CD14-positive monocyte (primary cell): ENCODE measurements at regions not wholly inside any gene's neighbourhood (a gene's known extent, or its start where the extent isn't known, plus 50 kb on each side); places are given as distances from the start of the nearest gene placed in this dataset.

Experiments
- DNase-seq, 3 donors: peaks; one replicate each; pipeline ENCODE4 v3.0.0-alpha.2; 2011 to 2022
- H2AFZ ChIP-seq: 2 replicates; pipeline ENCODE4 v1.6.0; 2012; ENCODE audit warnings: mild to moderate bottlenecking, low read depth, low read length, inconsistent platforms; ENCODE audit not compliant: insufficient read depth, poor library complexity, severe bottlenecking
- H3K27ac ChIP-seq, 2 donors: 1 replicate in 1 of 2; 2 replicates in 1 of 2; pipeline ENCODE4 v1.5.1; 2012 to 2013; ENCODE audit warnings: low read length in 2 of 2, control low read depth in 1 of 2, inconsistent platforms in 1 of 2, low read depth in 1 of 2, mild to moderate bottlenecking in 1 of 2
- H3K27me3 ChIP-seq, 2 donors: one replicate each; pipeline versions ENCODE4 v1.6.0 to v1.6.1; 2011 to 2013; ENCODE audit warnings: low read length in 2 of 2; ENCODE audit not compliant: control insufficient read depth in 2 of 2, insufficient read depth in 2 of 2
- H3K36me3 ChIP-seq, 2 donors: replicated peaks in 1 of 2; 1 replicate in 1 of 2; 2 replicates in 1 of 2; pipeline versions ENCODE4 v1.5.1 to v1.6.1; 2012 to 2013; ENCODE audit warnings: low read length in 2 of 2, control low read depth in 1 of 2, inconsistent platforms in 1 of 2, mild to moderate bottlenecking in 1 of 2; ENCODE audit not compliant: insufficient read depth in 2 of 2, control insufficient read depth in 1 of 2
- H3K4me1 ChIP-seq, 2 donors: 1 replicate in 1 of 2; 2 replicates in 1 of 2; pipeline versions ENCODE4 v1.5.1 to v1.6.1; 2012 to 2013; ENCODE audit warnings: low read length in 2 of 2, control low read depth in 1 of 2, inconsistent platforms in 1 of 2, mild to moderate bottlenecking in 1 of 2, moderate library complexity in 1 of 2; ENCODE audit not compliant: insufficient read depth in 2 of 2, control insufficient read depth in 1 of 2
- H3K4me2 ChIP-seq: replicated peaks from 2 replicates; pipeline ENCODE3; 2012; ENCODE audit warnings: low read length, moderate library complexity, mild to moderate bottlenecking; ENCODE audit not compliant: poor library complexity, severe bottlenecking; ENCODE audit errors: extremely low read depth
- H3K4me3 ChIP-seq, 3 experiments: fragments of 200-600 bp in 1 of 3; sonication (generic) in 1 of 3; replicated peaks in 1 of 3; 1 replicate in 2 of 3; 2 replicates in 1 of 3; pipeline ENCODE4 v1.5.1; 2011 to 2013; ENCODE audit warnings: low read length in 3 of 3, mild to moderate bottlenecking in 3 of 3, control low read depth in 2 of 3, low read depth in 2 of 3, inconsistent platforms in 1 of 3, moderate library complexity in 1 of 3
- H3K79me2 ChIP-seq: 2 replicates; pipeline ENCODE4 v1.6.0; 2012; ENCODE audit warnings: mild to moderate bottlenecking, control low read depth, inconsistent platforms, low read length, moderate library complexity; ENCODE audit not compliant: insufficient read depth
- H3K9ac ChIP-seq: 2 replicates; pipeline ENCODE4 v1.6.0; 2017; ENCODE audit warnings: low read length, mild to moderate bottlenecking; ENCODE audit not compliant: insufficient read depth, poor library complexity, severe bottlenecking
- H3K9me3 ChIP-seq, 2 donors: replicated peaks in 1 of 2; 1 replicate in 1 of 2; 2 replicates in 1 of 2; pipeline versions ENCODE4 v1.5.1 to v1.6.1; 2012 to 2013; ENCODE audit warnings: low read length in 2 of 2, control low read depth in 1 of 2; ENCODE audit not compliant: control insufficient read depth in 1 of 2, insufficient read depth in 1 of 2
- H4K20me1 ChIP-seq: 2 replicates; pipeline ENCODE4 v1.6.0; 2012; ENCODE audit warnings: mild to moderate bottlenecking, low read length, control low read depth, moderate library complexity; ENCODE audit not compliant: insufficient read depth
- H3K27ac Mint-ChIP-seq, 7 donors: one replicate each; pipeline ENCODE4 v1.8.0; 2020; ENCODE audit warnings: mild to moderate bottlenecking in 7 of 7, mixed read lengths in 7 of 7, moderate library complexity in 6 of 7, inconsistent platforms in 2 of 7
- H3K27me3 Mint-ChIP-seq, 3 donors: one replicate each; pipeline ENCODE4 v1.8.0; 2021 to 2022; ENCODE audit warnings: low read depth in 3 of 3, mild to moderate bottlenecking in 3 of 3, mixed read lengths in 3 of 3, moderate library complexity in 3 of 3, inconsistent platforms in 1 of 3
- H3K36me3 Mint-ChIP-seq, 2 donors: one replicate each; pipeline ENCODE4 v1.8.0; 2020; ENCODE audit warnings: mixed read lengths in 2 of 2, inconsistent platforms in 1 of 2, mild to moderate bottlenecking in 1 of 2
- H3K4me1 Mint-ChIP-seq: one replicate; pipeline ENCODE4 v1.8.0; 2020; ENCODE audit warnings: mild to moderate bottlenecking, mixed read lengths
- H3K4me3 Mint-ChIP-seq, 2 donors: one replicate each; pipeline ENCODE4 v1.8.0; 2020; ENCODE audit warnings: mild to moderate bottlenecking in 2 of 2, mixed read lengths in 2 of 2, moderate library complexity in 1 of 2
- H3K9me3 Mint-ChIP-seq, 7 donors: one replicate each; pipeline ENCODE4 v1.8.0; 2020 to 2022; ENCODE audit warnings: mixed read lengths in 7 of 7, mild to moderate bottlenecking in 6 of 7, moderate library complexity in 6 of 7, inconsistent platforms in 2 of 7
- WGBS: methylation state at CpG from one replicate; pipeline ENCODE4 v1.1.5; 2013; ENCODE audit warnings: missing lambda C conversion rate; ENCODE audit not compliant: insufficient coverage; 5-methylcytosine and 5-hydroxymethylcytosine counted together
- intact Hi-C, 2 donors: fragments of 100-400 bp; cut with micrococcal nuclease; formaldehyde crosslinking; loops; one replicate each; pipeline versions ENCODE4 v1.15.0 to v1.15.1; 2023
- TF ChIP-seq, protein P1 (sequence below): fragments of 200-600 bp; IDR thresholded peaks from one replicate; pipeline ENCODE4 v1.8.0; 2022; ENCODE audit warnings: antibody characterized with exemption, mild to moderate bottlenecking

- DNase-seq, result peak; percentile 51 to 68 (median 66)
- Mint-ChIP-seq H3K27ac (peak overlapping the region in 2 of 7 donors; percentile 10 to 72), H3K36me3 (no peaks in the 10 kb centered on the region), H3K4me1 (peaks cover 34% of the 10 kb centered on the region), H3K27me3 (peaks cover 0 to 2% (median 0%) of the 10 kb centered on the region in 3 donors), H3K9me3 (no peaks in the 10 kb centered on the region), H3K4me3 (no peak overlapping the region)
- Histone ChIP-seq H3K27ac (no peak overlapping the region), H3K4me1 (peaks cover 20 to 22% of the 10 kb centered on the region in 2 donors), H2AFZ (no peak overlapping the region), H3K36me3 (no peaks in the 10 kb centered on the region), H3K27me3 (no peaks in the 10 kb centered on the region), H4K20me1 (no peaks in the 10 kb centered on the region), H3K9me3 (no peaks in the 10 kb centered on the region), H3K4me3 (no peak overlapping the region), H3K79me2 (no peaks in the 10 kb centered on the region), H3K4me2 (no peak overlapping the region), H3K9ac (no peak overlapping the region)
- 74% methylated on average over 7 of the region's 14 CpGs for WGBS
- intact Hi-C loops, result loop anchor here (5.0 to 10.0 kb wide), 2 partner anchors 348 to 351 kb away; partner anchors contain the start of gene WDR41 (in 2 of the 2)
- TF ChIP-seq, protein P1, sequence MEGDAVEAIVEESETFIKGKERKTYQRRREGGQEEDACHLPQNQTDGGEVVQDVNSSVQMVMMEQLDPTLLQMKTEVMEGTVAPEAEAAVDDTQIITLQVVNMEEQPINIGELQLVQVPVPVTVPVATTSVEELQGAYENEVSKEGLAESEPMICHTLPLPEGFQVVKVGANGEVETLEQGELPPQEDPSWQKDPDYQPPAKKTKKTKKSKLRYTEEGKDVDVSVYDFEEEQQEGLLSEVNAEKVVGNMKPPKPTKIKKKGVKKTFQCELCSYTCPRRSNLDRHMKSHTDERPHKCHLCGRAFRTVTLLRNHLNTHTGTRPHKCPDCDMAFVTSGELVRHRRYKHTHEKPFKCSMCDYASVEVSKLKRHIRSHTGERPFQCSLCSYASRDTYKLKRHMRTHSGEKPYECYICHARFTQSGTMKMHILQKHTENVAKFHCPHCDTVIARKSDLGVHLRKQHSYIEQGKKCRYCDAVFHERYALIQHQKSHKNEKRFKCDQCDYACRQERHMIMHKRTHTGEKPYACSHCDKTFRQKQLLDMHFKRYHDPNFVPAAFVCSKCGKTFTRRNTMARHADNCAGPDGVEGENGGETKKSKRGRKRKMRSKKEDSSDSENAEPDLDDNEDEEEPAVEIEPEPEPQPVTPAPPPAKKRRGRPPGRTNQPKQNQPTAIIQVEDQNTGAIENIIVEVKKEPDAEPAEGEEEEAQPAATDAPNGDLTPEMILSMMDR, result peak; percentile 90
Observed at GRCh38 chr5:77143998-77144836, 57.1 kb upstream of the ZBED3 start.

DNA sequence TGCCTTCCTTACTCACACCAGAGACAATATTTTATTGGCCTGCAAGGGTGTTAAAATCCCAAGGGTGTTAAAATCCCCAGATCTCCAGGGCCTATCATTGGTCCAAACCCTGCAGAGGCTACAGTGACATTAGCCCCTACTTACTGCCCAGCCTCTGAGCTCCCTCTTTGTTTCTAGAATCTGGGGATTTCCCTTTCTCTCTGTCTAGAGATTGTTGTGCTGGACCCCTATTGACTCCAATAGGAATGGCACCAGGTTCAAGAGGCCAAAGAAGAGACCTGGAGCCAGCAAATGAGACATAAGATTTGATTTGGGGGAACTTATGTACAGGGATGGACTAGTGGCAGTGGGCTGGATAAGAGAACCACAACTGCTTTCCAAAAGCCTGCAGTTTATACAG, 53.3 kb upstream of the ZBED3 start:
- Histone ChIP-seq H3K27me3 (no peaks in the 10 kb centered on the region), H3K4me3 (no peak overlapping the region), H3K9me3 (no peaks in the 10 kb centered on the region), H3K36me3 (no peaks in the 10 kb centered on the region), H3K4me2 (no peak overlapping the region), H4K20me1 (no peaks in the 10 kb centered on the region), H3K79me2 (no peaks in the 10 kb centered on the region), H3K27ac (no peak overlapping the region), H3K9ac (no peak overlapping the region), H3K4me1 (peaks cover under 1 to 3% of the 10 kb centered on the region in 2 donors), H2AFZ (no peak overlapping the region)
- Mint-ChIP-seq H3K4me1 (peaks cover 16% of the 10 kb centered on the region), H3K36me3 (no peaks in the 10 kb centered on the region), H3K27me3 (peaks cover 0 to 2% (median 0%) of the 10 kb centered on the region in 3 donors), H3K4me3 (no peak overlapping the region), H3K9me3 (no peaks in the 10 kb centered on the region), H3K27ac (no peak overlapping the region)
- intact Hi-C loops, result loop anchor here (5.0 to 10.0 kb wide), 2 partner anchors 352 to 354 kb away; partner anchors contain the start of gene WDR41 (in 2 of the 2)
- TF ChIP-seq, protein P1, result no peak
- DNase-seq, result no peak
